ENCODE measurements at regions not wholly inside any gene's neighbourhood (a gene's known extent, or its start where the extent isn't known, plus 50 kb on each side); places are given as distances from the start of the nearest gene placed in this dataset.

- Histone ChIP-seq H3K9me3 (ENCODE audit: low read depth) (no peaks in the 10 kb centered on the region), H3K36me3 (replicated peaks; ENCODE audit: insufficient read depth, low read depth) (no peaks in the 10 kb centered on the region), H4K20me1 (ENCODE audit: insufficient read depth, poor library complexity, severe bottlenecking) (no peaks in the 10 kb centered on the region), H2AFZ (no peak overlapping the region), H3K27ac (no peak overlapping the region), H3K79me2 (no peaks in the 10 kb centered on the region), H3K9me2 (replicated peaks; ENCODE audit: insufficient read depth) (no peaks in the 10 kb centered on the region), H3K4me1 (ENCODE audit: insufficient read depth) (no peaks in the 10 kb centered on the region), H3K4me3 (no peak overlapping the region), H3K4me2 (no peak overlapping the region), H3K27me3 (no peaks in the 10 kb centered on the region)
- DNase-seq (ENCODE audit: low spot score): no peak
- WGBS (ENCODE audit: low lambda C conversion rate, missing lambda C conversion rate): 67% methylated on average over 3 of the region's 3 CpGs
- TF ChIP-seq EZH2phosphoT487 (IDR thresholded peaks at IDR 0.05; ENCODE audit: low read depth, severe bottlenecking, unreplicated experiment) (no peak), CTCF (IDR thresholded peaks at IDR 0.05; ENCODE audit: poor library complexity) (no peak), EZH2 (IDR thresholded peaks at IDR 0.05; ENCODE audit: borderline replicate concordance) (no peak)
Measured at GRCh38 chr2:107729440-107729839, 97.3 kb upstream of the RGPD4 start.

GRCh38 chr2:107730898-107731297 lies 95.8 kb upstream of the RGPD4 start:
- Histone ChIP-seq H3K4me1 (ENCODE audit: insufficient read depth) (no peaks in the 10 kb centered on the region), H4K20me1 (ENCODE audit: insufficient read depth, poor library complexity, severe bottlenecking) (no peaks in the 10 kb centered on the region), H3K9me2 (replicated peaks; ENCODE audit: insufficient read depth) (no peaks in the 10 kb centered on the region), H3K4me2 (no peak overlapping the region), H3K4me3 (no peak overlapping the region), H3K27me3 (no peaks in the 10 kb centered on the region), H2AFZ (no peak overlapping the region), H3K9me3 (ENCODE audit: low read depth) (no peaks in the 10 kb centered on the region), H3K36me3 (replicated peaks; ENCODE audit: insufficient read depth, low read depth) (no peaks in the 10 kb centered on the region), H3K27ac (no peak overlapping the region), H3K79me2 (no peaks in the 10 kb centered on the region)
- TF ChIP-seq EZH2phosphoT487 (IDR thresholded peaks at IDR 0.05; ENCODE audit: low read depth, severe bottlenecking, unreplicated experiment) (no peak), EZH2 (IDR thresholded peaks at IDR 0.05; ENCODE audit: borderline replicate concordance) (no peak), CTCF (IDR thresholded peaks at IDR 0.05; ENCODE audit: poor library complexity) (no peak)
- no peak for DNase-seq (ENCODE audit: low spot score)
- 74% methylated on average over 2 of the region's 2 CpGs for WGBS (ENCODE audit: low lambda C conversion rate, missing lambda C conversion rate)

GRCh38 chr2:107731435-107731834 lies 95.3 kb upstream of the RGPD4 start:
- H3K79me2 ChIP-seq: no peaks in the 10 kb centered on the region
- H3K4me2 ChIP-seq: no peak overlapping the region
- H2AFZ ChIP-seq: no peak overlapping the region
- no peaks in the 10 kb centered on the region for H4K20me1 ChIP-seq (ENCODE audit: insufficient read depth, poor library complexity, severe bottlenecking)
- TF ChIP-seq EZH2phosphoT487 (IDR thresholded peaks at IDR 0.05; ENCODE audit: low read depth, severe bottlenecking, unreplicated experiment) (no peak), EZH2 (IDR thresholded peaks at IDR 0.05; ENCODE audit: borderline replicate concordance) (no peak), CTCF (IDR thresholded peaks at IDR 0.05; ENCODE audit: poor library complexity) (no peak)
- H3K4me1 ChIP-seq (ENCODE audit: insufficient read depth): no peaks in the 10 kb centered on the region
- DNase-seq (ENCODE audit: low spot score): no peak
- H3K9me3 ChIP-seq (ENCODE audit: low read depth): no peaks in the 10 kb centered on the region
- no peaks in the 10 kb centered on the region for H3K27me3 ChIP-seq
- no peak overlapping the region for H3K27ac ChIP-seq
- H3K4me3 ChIP-seq: no peak overlapping the region
- no peaks in the 10 kb centered on the region for H3K9me2 ChIP-seq (replicated peaks; ENCODE audit: insufficient read depth)
- H3K36me3 ChIP-seq (replicated peaks; ENCODE audit: insufficient read depth, low read depth): no peaks in the 10 kb centered on the region

GRCh38 chr2:107735201-107735600 lies 91.5 kb upstream of the RGPD4 start:
- TF ChIP-seq EZH2 (IDR thresholded peaks at IDR 0.05; ENCODE audit: borderline replicate concordance): no peak
- no peak for TF ChIP-seq CTCF (IDR thresholded peaks at IDR 0.05; ENCODE audit: poor library complexity)
- no peak for TF ChIP-seq EZH2phosphoT487 (IDR thresholded peaks at IDR 0.05; ENCODE audit: low read depth, severe bottlenecking, unreplicated experiment)
- Histone ChIP-seq H3K27ac (no peak overlapping the region), H3K9me3 (ENCODE audit: low read depth) (no peaks in the 10 kb centered on the region), H3K27me3 (no peaks in the 10 kb centered on the region), H3K79me2 (no peaks in the 10 kb centered on the region), H3K9me2 (replicated peaks; ENCODE audit: insufficient read depth) (no peaks in the 10 kb centered on the region), H2AFZ (no peak overlapping the region), H3K36me3 (replicated peaks; ENCODE audit: insufficient read depth, low read depth) (no peaks in the 10 kb centered on the region), H3K4me1 (ENCODE audit: insufficient read depth) (no peaks in the 10 kb centered on the region), H3K4me2 (no peak overlapping the region), H3K4me3 (no peak overlapping the region), H4K20me1 (ENCODE audit: insufficient read depth, poor library complexity, severe bottlenecking) (no peaks in the 10 kb centered on the region)
- no peak for DNase-seq (ENCODE audit: low spot score)
- WGBS (ENCODE audit: low lambda C conversion rate, missing lambda C conversion rate): 65% methylated on average over 2 of the region's 2 CpGs

All from hepatocyte (in vitro differentiated cells).